Suprapubic skin (tissue), 3 donors: ENCODE measurements at regions not wholly inside any gene's neighbourhood (a gene's known extent, or its start where the extent isn't known, plus 50 kb on each side); places are given as distances from the start of the nearest gene placed in this dataset.

ENCODE experiments used
- CTCF ChIP-seq, 2 donors: fragments of 200-600 bp in 1 of 2; fragments of 450-650 bp in 1 of 2; sonication (generic) in 1 of 2; IDR thresholded peaks; one replicate each; pipeline ENCODE4 v1.5.1; 2016 to 2019; ENCODE audit warnings: antibody characterized with exemption in 2 of 2, mild to moderate bottlenecking in 1 of 2, moderate library complexity in 1 of 2
- POLR2A ChIP-seq, 2 donors: fragments of 450-650 bp; IDR thresholded peaks; one replicate each; pipeline ENCODE4 v1.6.1; 2017; ENCODE audit warnings: antibody characterized with exemption in 2 of 2, mild to moderate bottlenecking in 2 of 2, moderate library complexity in 2 of 2

GRCh38 chr11:57942808-57943207 lies 80.9 kb upstream of the OR9Q1 start:
- TF ChIP-seq CTCF (IDR thresholded peaks at IDR 0.05) (no peak), POLR2A (IDR thresholded peaks at IDR 0.05) (no peak)
